H1 (cell line): ENCODE measurements at regions not wholly inside any gene's neighbourhood (a gene's known extent, or its start where the extent isn't known, plus 50 kb on each side); places are given as distances from the start of the nearest gene placed in this dataset.

Experiments
- NANOG ChIP-seq: IDR thresholded peaks from 2 replicates; pipeline ENCODE4 v1.6.1; 2011; ENCODE audit warnings: low read length, low read depth, mild to moderate bottlenecking, inconsistent platforms; ENCODE audit not compliant: insufficient read depth, poor library complexity, severe bottlenecking
- RAD21 ChIP-seq, 2 experiments: IDR thresholded peaks in 1 of 2; conservative IDR thresholded peaks in 1 of 2; 2 replicates each; pipeline ENCODE4 v1.6.1; 2011; ENCODE audit warnings: low read depth in 2 of 2, low read length in 2 of 2, improper control_type of control experiment in 1 of 2, inconsistent platforms in 1 of 2, mild to moderate bottlenecking in 1 of 2, moderate library complexity in 1 of 2

- TF ChIP-seq NANOG, result no peak
- TF ChIP-seq RAD21 (IDR thresholded peaks at IDR 0.05 in 1 of 2, conservative IDR thresholded peaks at IDR 0.05 in 1 of 2; ENCODE audit: low read depth in 2 of 2, low read length in 2 of 2), result no peak
Measured at GRCh38 chr12:116389326-116389725, 111.8 kb upstream of the MED13L start (continued).
